Natural killer cell (primary cell): ENCODE measurements at regions not wholly inside any gene's neighbourhood (a gene's known extent, or its start where the extent isn't known, plus 50 kb on each side); places are given as distances from the start of the nearest gene placed in this dataset.

Experiments used
- ATAC-seq, 3 donors: fragments of 150-1000 bp in 2 of 3; fragments of 200-7000 bp in 1 of 3; cut with Tn5 transposase; 1 replicate in 1 of 3; 2 replicates in 2 of 3; pipeline ENCODE4 v1.10.0; 2021; ENCODE audit warnings: mild to moderate bottlenecking in 2 of 3, moderate library complexity in 2 of 3
- DNase-seq, 2 donors: peaks; one replicate each; pipeline versions ENCODE4 v3.0.0 to v3.0.0-alpha.2; 2013 to 2021; ENCODE audit warnings: mixed read lengths in 1 of 2
- H3K27ac ChIP-seq: one replicate; pipeline ENCODE4 v1.5.1; 2013; ENCODE audit warnings: mild to moderate bottlenecking, low read length
- H3K27me3 ChIP-seq: one replicate; pipeline ENCODE4 v1.6.1; 2013; ENCODE audit warnings: low read length; ENCODE audit not compliant: control insufficient read depth, insufficient read depth
- H3K36me3 ChIP-seq: one replicate; pipeline ENCODE4 v1.6.1; 2013; ENCODE audit warnings: low read length; ENCODE audit not compliant: control insufficient read depth, insufficient read depth
- H3K4me1 ChIP-seq: one replicate; pipeline ENCODE4 v1.6.1; 2013; ENCODE audit warnings: low read length; ENCODE audit not compliant: control insufficient read depth, insufficient read depth
- H3K4me3 ChIP-seq: one replicate; pipeline ENCODE4 v1.5.1; 2013; ENCODE audit warnings: low read length
- H3K9me3 ChIP-seq: one replicate; pipeline ENCODE4 v1.6.1; 2013; ENCODE audit warnings: low read length; ENCODE audit not compliant: control insufficient read depth, insufficient read depth
- H3K27ac Mint-ChIP-seq, 2 donors: one replicate each; pipeline ENCODE4 v1.8.0; 2022; ENCODE audit warnings: mild to moderate bottlenecking in 2 of 2, mixed read lengths in 2 of 2, moderate library complexity in 1 of 2
- H3K27me3 Mint-ChIP-seq, 2 donors: one replicate each; pipeline ENCODE4 v1.8.0; 2022; ENCODE audit warnings: low read depth in 2 of 2, mixed read lengths in 2 of 2
- H3K36me3 Mint-ChIP-seq: one replicate; pipeline ENCODE4 v1.8.0; 2022; ENCODE audit warnings: mixed read lengths
- H3K4me1 Mint-ChIP-seq, 2 donors: one replicate each; pipeline ENCODE4 v1.8.0; 2022; ENCODE audit warnings: mixed read lengths in 2 of 2
- H3K4me3 Mint-ChIP-seq: one replicate; pipeline ENCODE4 v1.8.0; 2022; ENCODE audit warnings: mild to moderate bottlenecking, moderate library complexity, mixed read lengths
- H3K9me3 Mint-ChIP-seq, 2 donors: one replicate each; pipeline ENCODE4 v1.8.0; 2022; ENCODE audit warnings: mixed read lengths in 2 of 2
- WGBS: methylation state at CpG from one replicate; pipeline ENCODE4 v1.1.7; 2013; ENCODE audit warnings: missing lambda C conversion rate; ENCODE audit not compliant: insufficient coverage; 5-methylcytosine and 5-hydroxymethylcytosine counted together
- intact Hi-C: fragments of 100-400 bp; cut with micrococcal nuclease; formaldehyde crosslinking; loops from one replicate; pipeline ENCODE4 v1.14.2; 2022
- TF ChIP-seq, protein P1 (sequence below): fragments of 200-600 bp; IDR thresholded peaks from one replicate; pipeline ENCODE4 v1.8.0; 2022; ENCODE audit warnings: antibody characterized with exemption

DNA sequence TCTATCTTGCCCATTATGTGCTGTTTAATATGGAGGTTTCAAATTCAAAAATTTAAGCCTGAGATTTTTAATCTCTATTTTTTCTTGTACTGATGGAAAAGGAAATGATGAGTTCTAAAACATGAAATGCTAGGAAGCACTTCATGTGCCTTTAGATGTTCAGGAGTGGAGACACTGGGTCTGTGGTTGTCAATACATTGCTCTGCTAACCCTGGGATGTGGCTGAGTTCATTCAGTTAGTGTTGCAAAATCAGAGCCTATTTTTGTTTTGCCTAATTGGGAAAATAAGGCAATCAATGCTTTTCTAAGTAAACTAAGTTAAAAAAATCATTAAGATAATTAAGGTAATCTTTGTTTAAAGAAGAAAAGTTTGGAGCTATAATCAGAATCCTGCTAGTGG, 83.1 kb downstream of the DIPK2A start:
- H3K36me3 ChIP-seq: no peaks in the 10 kb centered on the region
- intact Hi-C loops: no loop called here
- Mint-ChIP-seq H3K27ac (no peak overlapping the region), H3K4me1 (no peaks in the 10 kb centered on the region), H3K36me3 (no peaks in the 10 kb centered on the region), H3K27me3 (no peaks in the 10 kb centered on the region), H3K4me3 (no peak overlapping the region), H3K9me3 (no peaks in the 10 kb centered on the region)
- no peaks in the 10 kb centered on the region for H3K9me3 ChIP-seq
- DNase-seq: no peak
- TF ChIP-seq, protein P1, sequence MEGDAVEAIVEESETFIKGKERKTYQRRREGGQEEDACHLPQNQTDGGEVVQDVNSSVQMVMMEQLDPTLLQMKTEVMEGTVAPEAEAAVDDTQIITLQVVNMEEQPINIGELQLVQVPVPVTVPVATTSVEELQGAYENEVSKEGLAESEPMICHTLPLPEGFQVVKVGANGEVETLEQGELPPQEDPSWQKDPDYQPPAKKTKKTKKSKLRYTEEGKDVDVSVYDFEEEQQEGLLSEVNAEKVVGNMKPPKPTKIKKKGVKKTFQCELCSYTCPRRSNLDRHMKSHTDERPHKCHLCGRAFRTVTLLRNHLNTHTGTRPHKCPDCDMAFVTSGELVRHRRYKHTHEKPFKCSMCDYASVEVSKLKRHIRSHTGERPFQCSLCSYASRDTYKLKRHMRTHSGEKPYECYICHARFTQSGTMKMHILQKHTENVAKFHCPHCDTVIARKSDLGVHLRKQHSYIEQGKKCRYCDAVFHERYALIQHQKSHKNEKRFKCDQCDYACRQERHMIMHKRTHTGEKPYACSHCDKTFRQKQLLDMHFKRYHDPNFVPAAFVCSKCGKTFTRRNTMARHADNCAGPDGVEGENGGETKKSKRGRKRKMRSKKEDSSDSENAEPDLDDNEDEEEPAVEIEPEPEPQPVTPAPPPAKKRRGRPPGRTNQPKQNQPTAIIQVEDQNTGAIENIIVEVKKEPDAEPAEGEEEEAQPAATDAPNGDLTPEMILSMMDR: no peak
- H3K27me3 ChIP-seq: no peaks in the 10 kb centered on the region
- no peak overlapping the region for H3K4me3 ChIP-seq
- no peak overlapping the region for H3K27ac ChIP-seq
- no peaks in the 10 kb centered on the region for H3K4me1 ChIP-seq
- no peak for ATAC-seq

DNA sequence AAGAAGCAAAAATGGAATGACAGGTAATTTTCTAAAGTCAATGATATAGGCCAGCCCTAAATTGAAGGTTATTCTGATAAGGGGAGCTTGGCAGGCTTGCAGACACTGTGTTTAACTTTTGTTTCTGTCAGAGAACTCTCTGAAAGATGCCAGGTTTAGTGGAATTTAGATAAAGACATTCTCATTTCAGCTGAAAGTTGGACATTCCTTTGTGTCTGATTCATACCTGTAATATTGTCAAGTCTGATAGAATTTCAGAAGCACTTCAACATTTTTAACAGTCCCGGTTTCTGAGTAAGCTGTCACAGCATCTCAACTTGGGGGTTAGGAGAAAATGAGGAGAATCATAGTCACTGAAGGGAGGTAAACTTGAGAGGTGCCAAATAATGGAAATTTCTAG, 84.0 kb downstream of the DIPK2A start:
- intact Hi-C loops: no loop called here
- ATAC-seq: no peak
- H3K4me1 Mint-ChIP-seq: no peaks in the 10 kb centered on the region

DNA sequence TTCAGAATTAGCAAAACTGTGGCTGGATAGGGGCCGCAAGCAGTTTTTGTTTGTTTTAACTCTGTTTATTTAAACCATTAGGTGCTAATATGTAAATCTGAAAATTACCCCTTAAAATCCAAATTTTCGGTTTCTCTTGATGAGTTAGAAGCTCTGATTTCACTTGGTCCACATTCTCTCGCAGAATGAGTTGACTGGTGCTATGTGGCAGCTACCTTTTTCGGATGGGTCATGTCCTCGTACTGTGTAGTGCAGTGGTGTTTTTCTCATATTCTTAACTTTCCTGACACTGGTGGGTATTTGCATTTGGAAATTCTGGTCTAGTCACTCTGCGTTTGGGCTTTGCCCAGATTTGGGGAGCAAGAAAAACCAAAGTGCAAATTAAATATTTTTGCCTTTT, 87.1 kb downstream of the DIPK2A start:
- no peak for ATAC-seq
- Mint-ChIP-seq H3K36me3 (no peaks in the 10 kb centered on the region), H3K4me1 (no peaks in the 10 kb centered on the region), H3K27me3 (no peaks in the 10 kb centered on the region), H3K27ac (no peak overlapping the region), H3K9me3 (no peaks in the 10 kb centered on the region), H3K4me3 (no peak overlapping the region)
- no peak overlapping the region for H3K27ac ChIP-seq
- TF ChIP-seq, protein P1: no peak
- no peak overlapping the region for H3K4me3 ChIP-seq
- H3K27me3 ChIP-seq: no peaks in the 10 kb centered on the region
- WGBS: 87% methylated on average over 5 of the region's 6 CpGs
- no peaks in the 10 kb centered on the region for H3K4me1 ChIP-seq
- H3K9me3 ChIP-seq: no peaks in the 10 kb centered on the region
- no peaks in the 10 kb centered on the region for H3K36me3 ChIP-seq
- DNase-seq: no peak
- intact Hi-C loops: no loop called here

More for the DNA sequence above, 84.0 kb downstream of the DIPK2A start:
- no peak overlapping the region for H3K27ac ChIP-seq
- TF ChIP-seq, protein P1: no peak
- DNase-seq: no peak
- Mint-ChIP-seq H3K27me3 (no peaks in the 10 kb centered on the region), H3K9me3 (no peaks in the 10 kb centered on the region), H3K27ac (no peak overlapping the region), H3K4me3 (no peak overlapping the region), H3K36me3 (no peaks in the 10 kb centered on the region)
- H3K4me3 ChIP-seq: no peak overlapping the region
- H3K27me3 ChIP-seq: no peaks in the 10 kb centered on the region
- no peaks in the 10 kb centered on the region for H3K9me3 ChIP-seq
- no peaks in the 10 kb centered on the region for H3K36me3 ChIP-seq
- WGBS: 75% methylated on average over 1 of the region's 1 CpG
- no peaks in the 10 kb centered on the region for H3K4me1 ChIP-seq

DNA sequence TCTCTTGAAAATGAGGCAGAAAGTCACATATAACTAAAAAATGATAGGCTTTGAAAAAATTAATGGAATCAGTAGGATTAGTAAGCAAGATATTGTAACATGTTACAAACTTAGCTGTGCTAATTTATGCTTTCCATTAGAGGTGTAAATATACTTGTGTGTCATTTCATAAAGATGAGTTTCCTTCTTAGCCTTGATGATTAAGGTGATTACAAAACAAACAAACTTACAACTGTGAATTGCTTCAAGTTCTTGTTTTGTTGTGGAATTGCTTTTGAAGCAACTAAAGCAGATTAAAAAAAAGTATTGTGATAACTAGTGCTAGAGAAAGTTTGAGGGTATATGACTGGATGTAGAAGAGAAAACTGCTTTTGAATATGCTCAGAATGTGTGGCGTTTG, 87.9 kb downstream of the DIPK2A start:
- Histone ChIP-seq H3K4me1 (no peaks in the 10 kb centered on the region), H3K27ac (no peak overlapping the region), H3K36me3 (no peaks in the 10 kb centered on the region), H3K27me3 (no peaks in the 10 kb centered on the region), H3K9me3 (no peaks in the 10 kb centered on the region), H3K4me3 (no peak overlapping the region)
- no peaks in the 10 kb centered on the region for H3K27me3 Mint-ChIP-seq
- no peak for ATAC-seq
- TF ChIP-seq, protein P1: no peak
- H3K4me3 Mint-ChIP-seq: no peak overlapping the region
- H3K27ac Mint-ChIP-seq: no peak overlapping the region
- H3K4me1 Mint-ChIP-seq: no peaks in the 10 kb centered on the region
- intact Hi-C loops: no loop called here
- no CpG with 5 or more reads among the region's 1 CpG for WGBS
- no peaks in the 10 kb centered on the region for H3K9me3 Mint-ChIP-seq
- no peaks in the 10 kb centered on the region for H3K36me3 Mint-ChIP-seq
- DNase-seq: no peak
